ENCODE measurements at regions not wholly inside any gene's neighbourhood (a gene's known extent, or its start where the extent isn't known, plus 50 kb on each side); places are given as distances from the start of the nearest gene placed in this dataset.
"Not testable (repeated sequence)": the region's sequence is repeated elsewhere in the genome, so short reads cannot be mapped to it uniquely, and the experiment has no call there.

DNA sequence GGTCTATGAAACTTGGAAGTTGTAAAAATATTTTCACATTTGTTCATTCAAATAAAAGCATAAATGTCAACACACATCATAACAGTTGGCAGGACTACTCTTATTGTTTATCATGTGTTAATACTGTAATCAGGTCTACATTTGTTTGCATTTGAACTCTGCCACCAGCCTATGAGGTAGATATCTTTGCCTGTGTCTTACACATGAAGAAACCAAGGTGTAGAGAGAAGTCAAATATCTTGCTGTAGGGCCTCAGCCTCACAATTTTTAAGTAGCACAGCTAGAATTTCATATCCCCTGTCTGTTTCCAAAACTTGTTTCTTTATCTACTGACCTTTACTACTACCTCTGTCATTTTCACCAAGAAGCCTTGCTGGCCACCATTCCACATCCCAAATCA, 161.9 kb downstream of the ZIC4 start:
- TF ChIP-seq, protein P1, sequence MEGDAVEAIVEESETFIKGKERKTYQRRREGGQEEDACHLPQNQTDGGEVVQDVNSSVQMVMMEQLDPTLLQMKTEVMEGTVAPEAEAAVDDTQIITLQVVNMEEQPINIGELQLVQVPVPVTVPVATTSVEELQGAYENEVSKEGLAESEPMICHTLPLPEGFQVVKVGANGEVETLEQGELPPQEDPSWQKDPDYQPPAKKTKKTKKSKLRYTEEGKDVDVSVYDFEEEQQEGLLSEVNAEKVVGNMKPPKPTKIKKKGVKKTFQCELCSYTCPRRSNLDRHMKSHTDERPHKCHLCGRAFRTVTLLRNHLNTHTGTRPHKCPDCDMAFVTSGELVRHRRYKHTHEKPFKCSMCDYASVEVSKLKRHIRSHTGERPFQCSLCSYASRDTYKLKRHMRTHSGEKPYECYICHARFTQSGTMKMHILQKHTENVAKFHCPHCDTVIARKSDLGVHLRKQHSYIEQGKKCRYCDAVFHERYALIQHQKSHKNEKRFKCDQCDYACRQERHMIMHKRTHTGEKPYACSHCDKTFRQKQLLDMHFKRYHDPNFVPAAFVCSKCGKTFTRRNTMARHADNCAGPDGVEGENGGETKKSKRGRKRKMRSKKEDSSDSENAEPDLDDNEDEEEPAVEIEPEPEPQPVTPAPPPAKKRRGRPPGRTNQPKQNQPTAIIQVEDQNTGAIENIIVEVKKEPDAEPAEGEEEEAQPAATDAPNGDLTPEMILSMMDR (IDR thresholded peaks at IDR 0.05; ENCODE audit: low read depth, low read length, missing control alignments), result no peak
- H3K4me3 ChIP-seq (ENCODE audit: low read depth, low read length), result no peak overlapping the region
- DNase-seq (ENCODE audit: low read depth), result no peak

DNA sequence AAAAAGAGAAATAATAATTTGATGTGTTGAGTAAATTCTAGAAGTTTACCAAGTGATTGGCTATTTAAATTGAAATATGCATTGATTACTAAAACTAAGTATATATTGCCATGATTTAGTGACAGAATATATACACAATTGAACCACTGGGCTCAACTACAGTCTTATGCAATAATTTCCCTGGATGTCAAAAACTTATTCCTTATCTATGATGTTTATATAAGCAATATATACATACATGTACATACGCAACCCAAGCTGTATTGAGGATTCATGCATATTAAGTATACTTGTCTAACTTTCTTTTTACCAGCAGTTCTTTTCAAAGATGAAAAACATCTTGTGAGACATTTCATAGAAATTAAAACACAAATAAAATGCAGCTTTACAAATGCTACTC, 165.8 kb downstream of the ZIC4 start:
- no peak overlapping the region for H3K4me3 ChIP-seq (ENCODE audit: low read depth, low read length)
- TF ChIP-seq, protein P1 (IDR thresholded peaks at IDR 0.05; ENCODE audit: low read depth, low read length, missing control alignments), result no peak
- no peak for DNase-seq (ENCODE audit: low read depth)

DNA sequence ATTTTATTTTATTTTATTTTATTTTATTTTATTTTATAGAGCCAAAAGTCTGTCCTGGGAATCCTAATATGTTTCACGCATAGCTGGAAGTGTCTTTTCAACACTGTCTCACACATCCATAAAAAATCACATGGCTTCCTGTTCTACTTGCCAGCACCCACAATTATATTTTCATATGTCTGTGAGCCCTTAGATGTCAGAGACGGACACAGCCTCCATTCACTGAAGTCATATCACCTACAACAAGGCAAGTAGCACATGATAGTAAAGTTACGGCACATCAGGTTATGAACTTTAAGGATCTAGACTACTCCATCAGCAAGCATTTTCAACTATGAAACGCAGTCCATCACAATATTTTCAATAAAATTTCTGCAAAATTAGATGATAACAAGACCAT, 168.4 kb downstream of the ZIC4 start:
- DNase-seq (ENCODE audit: low read depth), result no peak
- TF ChIP-seq, protein P1 (IDR thresholded peaks at IDR 0.05; ENCODE audit: low read depth, low read length, missing control alignments), result no peak
- no peak overlapping the region for H3K4me3 ChIP-seq (ENCODE audit: low read depth, low read length)

DNA sequence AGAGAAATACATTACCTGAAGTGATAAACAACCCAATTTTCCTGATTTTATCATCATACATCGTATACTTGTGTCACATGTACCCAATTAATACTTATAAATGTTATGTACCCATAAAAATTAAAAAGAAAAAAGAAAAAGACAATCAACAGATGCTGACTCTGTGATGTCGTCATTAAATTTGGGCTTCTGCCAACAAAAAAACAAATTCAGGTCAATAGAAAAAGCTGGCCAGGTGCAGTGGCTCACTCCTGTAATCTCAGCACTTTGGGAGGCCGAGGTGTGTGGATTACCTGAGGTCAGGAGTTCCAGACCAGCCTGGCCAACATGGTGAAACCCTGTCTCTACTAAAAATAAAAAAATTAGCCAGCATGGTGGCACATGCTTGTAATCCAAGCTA, 174.4 kb downstream of the ZIC4 start:
- not testable (repeated sequence) for DNase-seq (ENCODE audit: low read depth); H3K4me3 ChIP-seq (ENCODE audit: low read depth, low read length)

DNA sequence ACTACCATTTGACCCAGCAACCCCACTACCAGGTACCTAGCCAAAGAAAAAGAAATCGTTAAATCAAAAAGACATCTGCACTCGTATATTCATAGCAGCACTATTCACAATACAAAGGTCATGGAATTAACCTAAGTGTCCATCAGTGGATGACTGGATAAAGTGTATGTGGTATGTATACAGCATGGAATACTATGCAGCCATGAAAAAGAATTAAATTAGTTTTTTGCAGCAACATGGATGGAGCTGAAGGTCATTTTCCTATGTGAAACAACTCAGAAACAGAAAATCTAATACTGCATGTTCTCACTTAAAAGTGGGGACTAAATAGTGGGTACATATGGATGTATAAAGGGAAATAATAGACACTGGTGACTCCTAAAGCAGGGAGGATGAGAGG, 175.2 kb downstream of the ZIC4 start:
- TF ChIP-seq, protein P1 (IDR thresholded peaks at IDR 0.05; ENCODE audit: low read depth, low read length, missing control alignments), result no peak
- no peak overlapping the region for H3K4me3 ChIP-seq (ENCODE audit: low read depth, low read length)
- DNase-seq (ENCODE audit: low read depth), result no peak

DNA sequence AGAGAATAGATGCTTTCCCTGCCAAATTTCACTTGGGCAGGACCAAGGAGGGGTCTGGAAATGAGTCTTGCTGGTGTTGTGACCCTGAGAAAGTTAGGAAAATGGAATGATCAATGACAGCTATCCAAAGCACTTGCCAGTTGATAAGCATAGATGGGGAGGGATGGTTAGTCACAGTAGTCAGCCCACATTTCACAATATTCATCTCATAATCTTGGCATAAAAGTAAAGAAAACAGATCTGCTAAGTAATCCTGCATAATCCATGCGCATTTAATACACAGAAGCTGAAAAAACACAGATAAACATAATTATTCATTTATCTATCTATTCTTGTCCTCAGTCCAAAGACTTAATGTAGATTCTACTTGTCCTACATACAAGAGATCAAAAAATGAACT, 184.1 kb downstream of the ZIC4 start:
- H3K4me3 ChIP-seq (ENCODE audit: low read depth, low read length), result no peak overlapping the region
- no peak for DNase-seq (ENCODE audit: low read depth)
- TF ChIP-seq, protein P1 (IDR thresholded peaks at IDR 0.05; ENCODE audit: low read depth, low read length, missing control alignments), result no peak

DNA sequence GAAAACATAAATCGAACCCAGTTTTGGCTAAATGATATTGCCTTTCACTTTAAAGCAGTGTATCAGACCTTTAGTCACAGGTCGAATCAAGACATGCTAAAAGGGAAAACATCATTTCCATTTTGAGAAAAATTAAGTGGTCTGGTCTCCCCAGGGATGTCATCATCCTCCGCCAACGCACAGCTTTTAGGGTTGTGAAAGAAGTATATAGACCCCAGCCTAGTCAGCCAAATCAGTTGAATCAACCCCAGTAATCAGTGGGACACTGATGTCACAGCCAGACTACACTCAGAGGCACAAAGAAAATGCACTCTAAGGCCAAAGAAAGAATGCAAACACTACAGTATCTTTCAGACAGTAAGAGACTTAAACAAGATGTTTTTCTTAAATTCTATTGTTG, 187.4 kb downstream of the ZIC4 start:
- no peak overlapping the region for H3K4me3 ChIP-seq (ENCODE audit: low read depth, low read length)
- TF ChIP-seq, protein P1 (IDR thresholded peaks at IDR 0.05; ENCODE audit: low read depth, low read length, missing control alignments), result no peak
- no peak for DNase-seq (ENCODE audit: low read depth)
